ENCODE measurements at regions not wholly inside any gene's neighbourhood (a gene's known extent, or its start where the extent isn't known, plus 50 kb on each side); places are given as distances from the start of the nearest gene placed in this dataset.

DNA sequence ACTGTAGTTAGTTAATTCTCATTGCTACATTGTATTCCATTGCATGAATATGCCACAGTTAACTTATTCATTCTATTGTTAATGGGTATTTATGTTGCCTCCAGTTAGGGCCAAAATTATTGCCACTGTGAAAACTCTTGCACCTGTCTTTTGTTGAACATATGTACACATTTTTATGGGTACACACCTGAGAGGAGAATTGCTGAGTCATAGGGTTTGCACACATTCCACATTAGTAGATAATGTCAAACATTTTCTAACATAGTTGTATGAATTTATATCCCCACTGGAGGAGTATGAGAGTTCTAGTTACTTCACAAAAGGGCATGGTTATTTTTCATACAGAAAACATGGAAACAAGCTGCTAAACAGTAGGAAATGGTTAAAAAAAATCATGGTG, 338.4 kb downstream of the FOXO1 start:
- POLR2A ChIA-PET: no interaction called here
- TF ChIP-seq, protein P1, sequence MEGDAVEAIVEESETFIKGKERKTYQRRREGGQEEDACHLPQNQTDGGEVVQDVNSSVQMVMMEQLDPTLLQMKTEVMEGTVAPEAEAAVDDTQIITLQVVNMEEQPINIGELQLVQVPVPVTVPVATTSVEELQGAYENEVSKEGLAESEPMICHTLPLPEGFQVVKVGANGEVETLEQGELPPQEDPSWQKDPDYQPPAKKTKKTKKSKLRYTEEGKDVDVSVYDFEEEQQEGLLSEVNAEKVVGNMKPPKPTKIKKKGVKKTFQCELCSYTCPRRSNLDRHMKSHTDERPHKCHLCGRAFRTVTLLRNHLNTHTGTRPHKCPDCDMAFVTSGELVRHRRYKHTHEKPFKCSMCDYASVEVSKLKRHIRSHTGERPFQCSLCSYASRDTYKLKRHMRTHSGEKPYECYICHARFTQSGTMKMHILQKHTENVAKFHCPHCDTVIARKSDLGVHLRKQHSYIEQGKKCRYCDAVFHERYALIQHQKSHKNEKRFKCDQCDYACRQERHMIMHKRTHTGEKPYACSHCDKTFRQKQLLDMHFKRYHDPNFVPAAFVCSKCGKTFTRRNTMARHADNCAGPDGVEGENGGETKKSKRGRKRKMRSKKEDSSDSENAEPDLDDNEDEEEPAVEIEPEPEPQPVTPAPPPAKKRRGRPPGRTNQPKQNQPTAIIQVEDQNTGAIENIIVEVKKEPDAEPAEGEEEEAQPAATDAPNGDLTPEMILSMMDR (IDR thresholded peaks at IDR 0.05; ENCODE audit: insufficient read depth, low read length, missing control alignments): no peak
- CTCF ChIA-PET: no interaction called here
- H3K4me3 ChIP-seq (ENCODE audit: low read depth, low read length): no peak overlapping the region
- DNase-seq (ENCODE audit: low read depth, low spot score): no peak

DNA sequence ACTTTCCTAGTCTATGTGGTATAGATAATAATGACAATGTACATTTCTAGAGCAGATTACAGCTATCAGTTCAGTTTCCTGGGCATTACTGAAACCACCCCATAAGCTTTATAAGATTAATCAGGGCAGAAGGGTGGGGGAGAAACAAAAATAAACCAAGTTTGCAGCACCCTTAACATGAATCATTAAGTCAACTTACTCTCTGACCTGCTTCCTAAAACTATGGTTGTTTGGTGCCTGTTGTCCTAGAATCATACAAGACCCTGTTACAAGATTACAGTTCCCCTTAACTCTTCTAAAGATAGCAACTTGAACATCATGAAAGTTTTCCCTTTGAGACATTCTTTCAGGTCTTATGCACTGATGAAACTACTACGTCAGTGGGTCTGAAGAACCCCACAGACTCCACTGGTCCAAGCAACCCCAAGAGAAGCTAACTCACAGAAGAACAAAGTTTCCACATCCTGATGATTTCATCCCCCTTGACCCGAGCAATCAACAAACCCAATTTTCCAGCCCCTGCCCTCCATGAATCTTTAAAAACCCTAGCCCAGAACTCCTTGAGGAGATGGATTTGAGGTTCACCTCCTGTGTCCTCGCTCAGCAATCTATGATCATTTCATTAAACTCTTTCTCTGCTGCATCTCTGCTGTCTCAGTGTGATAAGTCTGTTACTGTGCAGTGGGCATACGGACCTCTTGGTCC, 336.5 kb downstream of the FOXO1 start:
- no peak overlapping the region for H3K4me3 ChIP-seq (ENCODE audit: low read depth, low read length)
- TF ChIP-seq, protein P1 (IDR thresholded peaks at IDR 0.05; ENCODE audit: insufficient read depth, low read length, missing control alignments): no peak
- ChIA-PET CTCF (no interaction called here), POLR2A (no interaction called here)
- DNase-seq (ENCODE audit: low read depth, low spot score): no peak

DNA sequence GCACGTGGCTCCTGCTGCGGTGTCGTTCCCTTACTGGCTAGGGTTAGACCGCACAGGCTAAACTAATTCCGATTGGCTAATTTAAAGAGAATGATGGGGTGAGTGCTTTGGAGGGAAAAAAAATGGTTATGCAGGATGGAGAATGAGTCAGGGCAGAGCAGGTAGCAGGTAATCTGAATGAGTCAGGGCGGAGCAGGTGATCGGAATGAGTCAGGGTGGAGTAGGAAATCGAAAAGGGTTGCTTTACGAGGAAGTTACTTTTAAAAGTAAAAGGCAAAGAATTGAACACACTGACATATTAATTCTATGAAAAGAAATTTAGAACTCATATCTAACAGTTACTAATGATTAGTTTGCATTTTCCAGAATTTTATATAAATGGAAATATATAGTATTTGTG, 335.5 kb downstream of the FOXO1 start:
- POLR2A ChIA-PET: no interaction called here
- CTCF ChIA-PET: no interaction called here

DNA sequence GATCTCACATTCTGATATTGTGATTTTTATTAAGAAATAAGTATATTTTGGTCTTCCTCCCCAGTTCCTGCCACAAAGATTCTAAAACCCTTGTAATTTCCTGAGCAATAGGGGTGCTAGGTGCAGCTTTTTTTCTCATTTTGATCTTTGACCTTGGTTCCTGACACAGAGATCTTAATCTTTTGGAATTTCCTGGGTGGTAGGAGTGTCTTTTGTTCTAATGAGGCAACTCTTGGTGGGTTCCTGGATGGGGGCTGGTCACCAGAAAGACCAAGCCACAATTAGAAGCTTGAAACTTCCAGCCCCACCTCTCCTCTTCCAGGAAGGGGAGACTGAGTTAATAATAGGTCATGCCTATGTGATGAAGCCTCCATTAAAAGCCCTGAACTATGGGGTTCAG, 334.6 kb downstream of the FOXO1 start:
- DNase-seq (ENCODE audit: low read depth, low spot score): no peak
- ChIA-PET CTCF (no interaction called here), POLR2A (no interaction called here)
- TF ChIP-seq, protein P1 (IDR thresholded peaks at IDR 0.05; ENCODE audit: insufficient read depth, low read length, missing control alignments): no peak
- H3K4me3 ChIP-seq (ENCODE audit: low read depth, low read length): no peak overlapping the region

More for the DNA sequence above, 335.5 kb downstream of the FOXO1 start:
- DNase-seq (ENCODE audit: low read depth, low spot score): no peak
- no peak overlapping the region for H3K4me3 ChIP-seq (ENCODE audit: low read depth, low read length)
- TF ChIP-seq, protein P1 (IDR thresholded peaks at IDR 0.05; ENCODE audit: insufficient read depth, low read length, missing control alignments): no peak

DNA sequence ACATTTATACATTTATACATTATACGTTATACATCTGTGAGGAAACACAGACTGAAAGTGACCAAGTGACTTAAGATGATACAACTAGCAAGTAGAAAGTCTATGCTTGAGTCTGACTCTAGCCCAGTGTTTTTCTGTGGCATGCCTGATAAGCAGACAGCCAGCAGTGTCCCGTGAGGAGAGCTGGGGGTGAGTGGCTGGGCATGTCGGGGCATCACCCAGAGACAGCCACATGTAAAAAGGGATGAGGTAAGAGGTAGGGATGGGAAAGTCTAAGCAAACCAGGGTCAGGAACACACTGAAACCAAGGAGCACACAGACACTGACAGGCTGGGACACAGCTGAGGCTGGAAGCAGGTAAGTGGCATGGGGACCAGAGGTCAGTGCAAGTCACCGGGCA, 333.2 kb downstream of the FOXO1 start:
- no peak for DNase-seq (ENCODE audit: low read depth, low spot score)
- TF ChIP-seq, protein P1 (IDR thresholded peaks at IDR 0.05; ENCODE audit: insufficient read depth, low read length, missing control alignments): no peak
- ChIA-PET CTCF (no interaction called here), POLR2A (no interaction called here)
- H3K4me3 ChIP-seq (ENCODE audit: low read depth, low read length): no peak overlapping the region

DNA sequence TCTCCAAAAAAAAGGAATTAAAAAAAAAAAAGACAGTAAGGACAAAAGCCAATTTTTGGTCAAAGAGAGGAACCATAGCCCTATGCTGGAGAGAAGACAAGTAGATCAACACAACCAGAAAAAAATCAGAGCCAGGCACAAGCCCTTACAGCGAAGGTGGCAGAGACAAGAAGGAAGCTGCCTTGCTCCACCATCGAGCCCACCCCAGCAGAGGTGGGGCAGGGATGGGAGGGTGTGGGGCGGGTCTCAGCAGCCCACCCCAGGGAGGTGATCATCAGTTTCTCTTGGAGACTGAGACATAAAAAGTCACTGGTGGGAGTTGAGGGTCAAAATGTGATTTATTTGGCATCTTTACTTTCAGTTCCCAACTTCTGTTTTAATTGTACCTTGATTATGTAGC, 332.4 kb downstream of the FOXO1 start:
- DNase-seq (ENCODE audit: low read depth, low spot score): no peak
- ChIA-PET CTCF (no interaction called here), POLR2A (no interaction called here)
- H3K4me3 ChIP-seq (ENCODE audit: low read depth, low read length): no peak overlapping the region
- TF ChIP-seq, protein P1 (IDR thresholded peaks at IDR 0.05; ENCODE audit: insufficient read depth, low read length, missing control alignments): no peak
